Heart right ventricle (tissue), 16 donors: ENCODE measurements at regions not wholly inside any gene's neighbourhood (a gene's known extent, or its start where the extent isn't known, plus 50 kb on each side); places are given as distances from the start of the nearest gene placed in this dataset.

Source experiments
- ATAC-seq, 8 donors: fragments of 200-7000 bp; cut with Tn5 transposase; one replicate each; pipeline ENCODE4 v1.9.1; 2020; ENCODE audit warnings: mild to moderate bottlenecking in 8 of 8, moderate library complexity in 8 of 8, moderate number of reproducible peaks in 1 of 8
- DNase-seq, 2 donors: peaks; one replicate each; pipeline ENCODE4 v3.0.0-alpha.2; 2020
- H3K27ac ChIP-seq, 10 donors: fragments of 200-600 bp; sonication (generic) in 2 of 10; one replicate each; pipeline versions ENCODE4 v1.5.0 to v1.8.0; 2020 to 2022; ENCODE audit warnings: mild to moderate bottlenecking in 3 of 10
- H3K27me3 ChIP-seq, 7 donors: fragments of 200-600 bp; one replicate each; pipeline ENCODE4 v1.8.0; 2021 to 2022; ENCODE audit warnings: mild to moderate bottlenecking in 2 of 7
- H3K36me3 ChIP-seq, 9 donors: fragments of 200-600 bp; sonication (generic) in 1 of 9; one replicate each; pipeline versions ENCODE4 v1.5.0 to v1.8.0; 2020 to 2022; ENCODE audit warnings: mild to moderate bottlenecking in 2 of 9
- H3K4me1 ChIP-seq, 9 donors: fragments of 200-600 bp; sonication (generic) in 1 of 9; one replicate each; pipeline versions ENCODE4 v1.5.0 to v1.8.0; 2020 to 2022; ENCODE audit warnings: mild to moderate bottlenecking in 4 of 9
- H3K4me3 ChIP-seq, 10 donors: fragments of 200-600 bp; sonication (generic) in 2 of 10; one replicate each; pipeline versions ENCODE4 v1.5.0 to v1.8.0; 2020 to 2022; ENCODE audit warnings: mild to moderate bottlenecking in 7 of 10, moderate library complexity in 2 of 10
- H3K9me3 ChIP-seq, 11 donors: fragments of 200-600 bp in 10 of 11; sonication (generic) in 2 of 11; one replicate each; pipeline versions ENCODE4 v1.5.0 to v1.8.0; 2013 to 2022; ENCODE audit warnings: mild to moderate bottlenecking in 2 of 11, control low read depth in 1 of 11, moderate library complexity in 1 of 11
- CTCF ChIP-seq, 9 donors: fragments of 200-600 bp; sonication (generic) in 2 of 9; IDR thresholded peaks; one replicate each; pipeline versions ENCODE4 v1.5.0 to v1.8.0; 2021 to 2022; ENCODE audit warnings: antibody characterized with exemption in 9 of 9, mild to moderate bottlenecking in 5 of 9, moderate library complexity in 1 of 9
- WGBS, 2 donors: extraction: QIAGEN DNeasy Blood & Tissue Kit; methylation state at CpG; one replicate each; pipeline ENCODE4 v1.1.7; 2013; ENCODE audit warnings: inconsistent platforms in 1 of 2; 5-methylcytosine and 5-hydroxymethylcytosine counted together
- intact Hi-C, 10 donors: fragments of 100-400 bp; cut with DNase I; formaldehyde crosslinking; loops; one replicate each; pipeline versions ENCODE4 v1.11.1 to v1.14.2; 2022
- donor health status: Arrhythmogenic right ventricular cardiomyopathy.
- donor health status: ischemic (EF 13 %, LVEDD 7.1; RV severe dilation, severe dysfunction).
- donor health status: healthy with polysubstance abuse.
- donor health status: DM: no; HTN: yes; CAD: no.
- donor health status: DM: no; HTN: no; CAD: no.
- donor health status: ischemic (EF 25% LVEDD 6.9; RV normal size, moderate dysfunction).
- donor health status: ischemic (EF 25% LVEDD 5.7; RV mildly dilated, moderate dysfunction).
- donor health status: healthy.
- donor health status: DM: yes; HTN: yes; CAD: no.
- donor health status: Ischemic cardiomyopathy.
- donor health status: ischemic (EF 35%, LVEDD 5.7; RV mildly dilated, moderate dysfunction).
- donor health status: nonischemic (EF 11% LVEDD 7.7; RV severe dilation, severe dysfunction).
- donor health status: DM: yes; HTN: yes; CAD: no.
- donor health status: PGD.
- donor health status: ischemic (EF 29% LVEDD 5.4; RV normal size, mild dysfunction).
- donor health status: nonischemic (EF 23%, LVEDD 6.1; RV moderate dilation, normal function).

GRCh38 chr9:3066591-3066990 lies 222.7 kb upstream of the PUM3 start:
- Histone ChIP-seq H3K27me3 (no peaks in the 10 kb centered on the region), H3K9me3 (peaks cover 0 to 14% (median 4%) of the 10 kb centered on the region in 11 donors), H3K36me3 (no peaks in the 10 kb centered on the region), H3K4me1 (no peaks in the 10 kb centered on the region), H3K4me3 (no peak overlapping the region), H3K27ac (no peak overlapping the region)
- DNase-seq (no peak), ATAC-seq (no peak)
- intact Hi-C loops, result no loop called here
- 31 to 41% methylated on average over 1 of the region's 1 CpG for WGBS, 2 donors
- TF ChIP-seq CTCF (IDR thresholded peaks at IDR 0.05), result no peak

GRCh38 chr9:3059781-3060468 lies 216.0 kb upstream of the PUM3 start:
- DNase-seq, result no peak
- intact Hi-C loops, result no loop called here
- TF ChIP-seq CTCF (IDR thresholded peaks at IDR 0.05), result no peak
- no peaks in the 10 kb centered on the region for H3K4me1 ChIP-seq
- H3K4me3 ChIP-seq, result no peak overlapping the region
- H3K27ac ChIP-seq, result no peak overlapping the region
- ATAC-seq, result no peak
- WGBS, 2 donors, result 81 to 83% methylated on average over 3 of the region's 3 CpGs
- H3K9me3 ChIP-seq, result no peaks in the 10 kb centered on the region
- no peaks in the 10 kb centered on the region for H3K27me3 ChIP-seq
- no peaks in the 10 kb centered on the region for H3K36me3 ChIP-seq

- no peaks in the 10 kb centered on the region for H3K27me3 ChIP-seq
- no peaks in the 10 kb centered on the region for H3K36me3 ChIP-seq
- DNase-seq (no peak), ATAC-seq (no peak)
- H3K27ac ChIP-seq, result no peak overlapping the region
- WGBS, 2 donors, result 74 to 75% methylated on average over 2 of the region's 2 CpGs
- no peak overlapping the region for H3K4me3 ChIP-seq
- no peak for TF ChIP-seq CTCF (IDR thresholded peaks at IDR 0.05)
- H3K4me1 ChIP-seq, result no peaks in the 10 kb centered on the region
- H3K9me3 ChIP-seq, result no peaks in the 10 kb centered on the region
- intact Hi-C loops, result no loop called here
Observed at GRCh38 chr9:3058409-3058808, 214.5 kb upstream of the PUM3 start.

- ATAC-seq, result no peak
- no peaks in the 10 kb centered on the region for H3K36me3 ChIP-seq
- no peak for TF ChIP-seq CTCF (IDR thresholded peaks at IDR 0.05)
- no peak overlapping the region for H3K4me3 ChIP-seq
- DNase-seq, result no peak
- no peak overlapping the region for H3K27ac ChIP-seq
- H3K9me3 ChIP-seq, result no peaks in the 10 kb centered on the region
- 41 to 51% methylated on average over 6 of the region's 6 CpGs for WGBS, 2 donors
- H3K4me1 ChIP-seq, result no peaks in the 10 kb centered on the region
- intact Hi-C loops, result no loop called here
- H3K27me3 ChIP-seq, result no peaks in the 10 kb centered on the region
Observed at GRCh38 chr9:3054017-3054586, 210.2 kb upstream of the PUM3 start.
